ENCODE measurements at regions not wholly inside any gene's neighbourhood (a gene's known extent, or its start where the extent isn't known, plus 50 kb on each side); places are given as distances from the start of the nearest gene placed in this dataset.

- H3K4me1 ChIP-seq (ENCODE audit: insufficient read depth, low read length, severe bottlenecking) = no peaks in the 10 kb centered on the region
- no peak overlapping the region for H3K27ac ChIP-seq (ENCODE audit: low read depth, low read length, poor library complexity, severe bottlenecking)
- no peak overlapping the region for H3K4me3 ChIP-seq (ENCODE audit: low read depth, low read length, poor library complexity, severe bottlenecking)
- H3F3A ChIP-seq (ENCODE audit: insufficient read depth, low read length) = no peaks in the 10 kb centered on the region
- H2AFZ ChIP-seq (ENCODE audit: low read length) = no peak overlapping the region
- H3K36me3 ChIP-seq (ENCODE audit: insufficient read depth, low read length) = no peaks in the 10 kb centered on the region
- no peaks in the 10 kb centered on the region for H3K9me2 ChIP-seq (ENCODE audit: low read depth, low read length)
- TF ChIP-seq EZH2 (IDR thresholded peaks at IDR 0.05; ENCODE audit: borderline replicate concordance, low read length) (no peak), CTCF (IDR thresholded peaks at IDR 0.05; ENCODE audit: low read length) (no peak)
- H3K79me2 ChIP-seq (ENCODE audit: insufficient read depth, low read length) = no peaks in the 10 kb centered on the region
- H4K20me1 ChIP-seq (ENCODE audit: insufficient read depth, low read length) = no peaks in the 10 kb centered on the region
- H3K27me3 ChIP-seq (ENCODE audit: insufficient read depth, low read length) = no peaks in the 10 kb centered on the region
- no peaks in the 10 kb centered on the region for H3K9me3 ChIP-seq (ENCODE audit: low read length)
- H3K4me2 ChIP-seq (ENCODE audit: low read length) = no peak overlapping the region
- H3K9ac ChIP-seq (ENCODE audit: low read length) = no peak overlapping the region
Observed at GRCh38 chr2:220396287-220396686, 768.9 kb downstream of the SLC4A3 start.

- no peak for TF ChIP-seq CTCF (IDR thresholded peaks at IDR 0.05; ENCODE audit: low read length)
- H3K4me1 ChIP-seq (ENCODE audit: insufficient read depth, low read length, severe bottlenecking) = no peaks in the 10 kb centered on the region
Observed at GRCh38 chr2:220410296-220410695, 782.9 kb downstream of the SLC4A3 start.

GRCh38 chr2:220417503-220417902 lies 790.1 kb downstream of the SLC4A3 start:
- Histone ChIP-seq H3K27ac (ENCODE audit: low read depth, low read length, poor library complexity, severe bottlenecking) (no peak overlapping the region), H3K4me1 (ENCODE audit: insufficient read depth, low read length, severe bottlenecking) (no peaks in the 10 kb centered on the region), H3K9ac (ENCODE audit: low read length) (no peak overlapping the region), H3K36me3 (ENCODE audit: insufficient read depth, low read length) (no peaks in the 10 kb centered on the region), H3K27me3 (ENCODE audit: insufficient read depth, low read length) (no peaks in the 10 kb centered on the region), H3K79me2 (ENCODE audit: insufficient read depth, low read length) (no peaks in the 10 kb centered on the region), H3K9me2 (ENCODE audit: low read depth, low read length) (no peaks in the 10 kb centered on the region), H3F3A (ENCODE audit: insufficient read depth, low read length) (no peaks in the 10 kb centered on the region), H3K4me3 (ENCODE audit: low read depth, low read length, poor library complexity, severe bottlenecking) (no peak overlapping the region), H3K9me3 (ENCODE audit: low read length) (no peaks in the 10 kb centered on the region), H3K4me2 (ENCODE audit: low read length) (no peak overlapping the region), H2AFZ (ENCODE audit: low read length) (no peak overlapping the region), H4K20me1 (ENCODE audit: insufficient read depth, low read length) (no peaks in the 10 kb centered on the region)
- no peak for TF ChIP-seq EZH2 (IDR thresholded peaks at IDR 0.05; ENCODE audit: borderline replicate concordance, low read length)
- TF ChIP-seq CTCF (IDR thresholded peaks at IDR 0.05; ENCODE audit: low read length) = no peak

More at GRCh38 chr2:220410296-220410695, 782.9 kb downstream of the SLC4A3 start:
- Histone ChIP-seq H3K4me2 (ENCODE audit: low read length) (no peak overlapping the region), H3K9me3 (ENCODE audit: low read length) (no peaks in the 10 kb centered on the region), H3K27ac (ENCODE audit: low read depth, low read length, poor library complexity, severe bottlenecking) (no peak overlapping the region), H3K79me2 (ENCODE audit: insufficient read depth, low read length) (no peaks in the 10 kb centered on the region), H3K27me3 (ENCODE audit: insufficient read depth, low read length) (no peaks in the 10 kb centered on the region), H4K20me1 (ENCODE audit: insufficient read depth, low read length) (no peaks in the 10 kb centered on the region), H2AFZ (ENCODE audit: low read length) (no peak overlapping the region), H3F3A (ENCODE audit: insufficient read depth, low read length) (no peaks in the 10 kb centered on the region), H3K4me3 (ENCODE audit: low read depth, low read length, poor library complexity, severe bottlenecking) (no peak overlapping the region), H3K9me2 (ENCODE audit: low read depth, low read length) (no peaks in the 10 kb centered on the region), H3K36me3 (ENCODE audit: insufficient read depth, low read length) (no peaks in the 10 kb centered on the region), H3K9ac (ENCODE audit: low read length) (no peak overlapping the region)

Data from OCI-LY1 (cell line).